ENCODE measurements at regions not wholly inside any gene's neighbourhood (a gene's known extent, or its start where the extent isn't known, plus 50 kb on each side); places are given as distances from the start of the nearest gene placed in this dataset.

- WGBS, 2 experiments (ENCODE audit: extremely low coverage in 2 of 2, insufficient read length in 1 of 2): no CpG with 5 or more reads among the region's 1 CpG
- H2AK5ac ChIP-seq (ENCODE audit: low read depth, low read length): no peak overlapping the region
- no peaks in the 10 kb centered on the region for H3K27me3 ChIP-seq (ENCODE audit: control insufficient read depth, insufficient read depth, low read length)
- no peak overlapping the region for H4K91ac ChIP-seq (ENCODE audit: insufficient read depth, low read depth, low read length)
- no peaks in the 10 kb centered on the region for H3K36me3 ChIP-seq (ENCODE audit: control insufficient read depth, insufficient read depth, low read length)
- no peak overlapping the region for H2AK9ac ChIP-seq (replicated peaks; ENCODE audit: low read depth, low read length, poor library complexity)
- H3K14ac ChIP-seq (replicated peaks; ENCODE audit: low read depth, low read length): no peak overlapping the region
- DNase-seq: peak; percentile 36
- dilution Hi-C loops (cut with HindIII; ENCODE audit: low sequenced_read_pairs, unreplicated experiment): no loop called here
- H2BK15ac ChIP-seq (ENCODE audit: low read depth, low read length): no peak overlapping the region
- BruUV-seq (replicated peaks): no TSS peak
- no peak overlapping the region for H3K56ac ChIP-seq (ENCODE audit: extremely low read depth, insufficient read depth, low read length)
- H3K4me2 ChIP-seq (ENCODE audit: low read depth, low read length): 0 out of 2 replicates have a peak overlapping the region, but pooled peaks have one; percentile 21
- H3K18ac ChIP-seq (ENCODE audit: low read depth, low read length): no peak overlapping the region; the same call in 1 of the 2 replicates
- ChIA-PET POLR2A (ENCODE audit: unreplicated experiment) (interaction anchor here (0.6 kb wide), 1 partner anchor 1640 kb away, joined by 4 read pairs; no protein-coding TSS in a partner anchor), CTCF (interaction anchor here (0.6 to 0.7 kb wide), 2 partner anchors 28 to 416 kb away, joined by 3 to 6 read pairs; no protein-coding TSS in a partner anchor)
- no peaks in the 10 kb centered on the region for H3K79me1 ChIP-seq (ENCODE audit: low read depth in 1 of 2, low read length in 2 of 2)
- intact Hi-C loops (cut with micrococcal nuclease): no loop called here
- no peak overlapping the region for H2BK5ac ChIP-seq (ENCODE audit: low read depth, low read length, poor library complexity, severe bottlenecking)
- peak overlapping the region; percentile 24; the same call in 1 of the 2 replicates for H2BK20ac ChIP-seq (ENCODE audit: low read depth, low read length)
- 0 out of 2 replicates have a peak overlapping the region, but pooled peaks have one; percentile 42 for H2BK120ac ChIP-seq (ENCODE audit: low read depth, low read length)
- H3K27ac ChIP-seq (ENCODE audit: insufficient read depth, low read length): no peak overlapping the region
- no peaks in the 10 kb centered on the region for H3K9me3 ChIP-seq (ENCODE audit: control insufficient read depth, insufficient read depth, low read length)
- H3K9ac ChIP-seq (ENCODE audit: low read depth, low read length): no peak overlapping the region
- H4K20me1 ChIP-seq (ENCODE audit: insufficient read depth, low read length): no peaks in the 10 kb centered on the region
- TF ChIP-seq RCOR1 (IDR thresholded peaks at IDR 0.05; ENCODE audit: insufficient replicate concordance, low read length) (no peak), NFE2L2 (IDR thresholded peaks at IDR 0.05; ENCODE audit: low read depth, low read length) (0 out of 2 replicates have a peak, but pooled peaks have one; percentile 11)
- no peak overlapping the region for H4K5ac ChIP-seq (ENCODE audit: low read depth, low read length)
- H2AFZ ChIP-seq (replicated peaks; ENCODE audit: low read length, poor library complexity): no peak overlapping the region
- in situ Hi-C loops (cut with MboI; ENCODE audit: low sequenced_read_pairs): no loop called here
- H3K4me1 ChIP-seq (ENCODE audit: control insufficient read depth, insufficient read depth, low read length): no peaks in the 10 kb centered on the region; the same call in 1 of the 2 replicates
- no peak overlapping the region for H3K4me3 ChIP-seq (ENCODE audit: insufficient read depth, low read depth, low read length)
- H3K23ac ChIP-seq (ENCODE audit: low read depth, low read length): no peak overlapping the region
- ATAC-seq (ENCODE audit: low read depth): no peak
- no peaks in the 10 kb centered on the region for H3K9me1 ChIP-seq (ENCODE audit: insufficient read depth, low read length)
- no peak overlapping the region for H4K8ac ChIP-seq (ENCODE audit: low read depth in 2 of 2, low read length in 2 of 2)
- H3K4ac ChIP-seq (ENCODE audit: low read depth, low read length): no peak overlapping the region
Measured at GRCh38 chr7:115273139-115273772, 351.4 kb downstream of the MDFIC start.
